HG02623 (cell line): ENCODE measurements at regions not wholly inside any gene's neighbourhood (a gene's known extent, or its start where the extent isn't known, plus 50 kb on each side); places are given as distances from the start of the nearest gene placed in this dataset.

Source experiments
- ATAC-seq: cut with Tn5 transposase; IDR thresholded peaks from one replicate; pipeline ENCODE4 v1.9.1; 2021; ENCODE audit warnings: moderate library complexity; ENCODE audit not compliant: unreplicated experiment

GRCh38 chr14:51540364-51540763 lies 111.3 kb upstream of the FRMD6 start:
- no peak for ATAC-seq

DNA sequence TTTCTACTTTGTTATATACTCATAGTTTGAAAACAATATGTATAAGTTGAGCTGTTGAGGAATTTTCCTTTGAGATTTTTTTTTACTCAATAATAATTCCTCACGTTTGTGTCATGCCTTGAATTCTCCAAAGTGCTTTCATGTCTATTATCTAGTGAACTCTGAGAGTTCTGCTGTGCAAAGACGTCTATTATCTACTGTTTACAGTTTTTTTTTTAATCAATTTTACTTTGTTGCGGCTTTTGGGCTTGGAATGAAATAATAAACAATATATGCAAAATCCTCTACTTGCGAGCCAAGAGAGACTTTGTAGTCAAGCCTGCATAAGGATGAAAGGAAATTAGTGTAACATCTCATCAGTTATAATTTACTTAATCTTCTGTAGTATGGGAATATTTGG lies 107.2 kb upstream of the FRMD6 start:
- no peak for ATAC-seq

DNA sequence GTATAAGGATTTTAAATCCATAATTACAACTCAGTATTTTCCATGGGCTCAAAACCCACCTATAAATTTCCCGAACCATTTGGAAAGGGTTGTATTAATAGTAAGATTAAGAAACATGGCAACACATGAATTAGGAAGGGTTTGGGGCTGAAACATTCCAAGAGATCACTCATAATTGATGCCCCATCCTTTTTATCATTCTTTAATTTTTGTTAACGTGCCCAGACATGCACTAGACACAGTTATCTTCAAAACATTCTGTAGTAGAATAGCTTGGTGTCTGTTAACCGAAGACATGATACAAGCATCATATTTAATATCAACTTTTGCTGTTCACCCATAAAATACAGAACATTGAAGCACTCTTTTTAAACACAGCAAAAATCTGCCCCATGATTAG lies 106.8 kb upstream of the FRMD6 start:
- no peak for ATAC-seq

DNA sequence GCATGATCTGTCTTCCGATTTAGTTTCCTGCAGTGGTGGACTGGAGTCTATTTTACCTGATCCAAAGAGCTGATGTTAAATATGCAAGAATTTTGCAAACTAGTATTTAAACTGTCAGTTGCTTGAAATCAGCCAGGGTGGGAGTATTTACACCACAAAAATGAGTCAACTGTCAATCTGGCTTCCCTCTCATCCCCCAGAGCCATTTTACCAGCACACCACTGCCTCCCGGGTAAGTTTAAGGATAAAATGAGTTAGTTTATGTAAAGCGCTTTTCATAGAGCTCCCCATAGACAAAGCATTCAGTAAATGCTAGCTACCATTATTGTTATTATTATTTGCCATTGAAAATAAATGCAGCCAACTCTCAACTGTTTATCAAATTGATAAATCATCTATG lies 106.3 kb upstream of the FRMD6 start:
- no peak for ATAC-seq

DNA sequence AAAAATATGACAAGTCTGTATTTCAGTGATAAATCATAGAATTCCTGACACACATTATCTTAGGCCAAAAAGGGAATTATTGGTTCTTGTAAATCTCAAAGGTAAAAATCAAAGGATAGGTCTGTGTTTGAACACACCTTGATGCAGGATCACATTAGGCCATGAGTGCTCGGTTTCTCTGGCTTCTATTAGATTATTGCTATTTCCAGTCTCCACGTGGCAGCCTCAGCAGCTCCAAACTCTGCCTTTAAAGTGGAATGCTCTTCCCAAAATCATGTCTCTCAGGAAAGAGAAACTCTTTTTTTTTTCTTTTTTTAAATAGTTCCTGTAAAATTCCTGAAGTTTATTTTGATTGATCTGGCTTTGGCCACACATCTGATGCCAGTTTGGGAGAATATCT lies 105.6 kb upstream of the FRMD6 start:
- no peak for ATAC-seq

DNA sequence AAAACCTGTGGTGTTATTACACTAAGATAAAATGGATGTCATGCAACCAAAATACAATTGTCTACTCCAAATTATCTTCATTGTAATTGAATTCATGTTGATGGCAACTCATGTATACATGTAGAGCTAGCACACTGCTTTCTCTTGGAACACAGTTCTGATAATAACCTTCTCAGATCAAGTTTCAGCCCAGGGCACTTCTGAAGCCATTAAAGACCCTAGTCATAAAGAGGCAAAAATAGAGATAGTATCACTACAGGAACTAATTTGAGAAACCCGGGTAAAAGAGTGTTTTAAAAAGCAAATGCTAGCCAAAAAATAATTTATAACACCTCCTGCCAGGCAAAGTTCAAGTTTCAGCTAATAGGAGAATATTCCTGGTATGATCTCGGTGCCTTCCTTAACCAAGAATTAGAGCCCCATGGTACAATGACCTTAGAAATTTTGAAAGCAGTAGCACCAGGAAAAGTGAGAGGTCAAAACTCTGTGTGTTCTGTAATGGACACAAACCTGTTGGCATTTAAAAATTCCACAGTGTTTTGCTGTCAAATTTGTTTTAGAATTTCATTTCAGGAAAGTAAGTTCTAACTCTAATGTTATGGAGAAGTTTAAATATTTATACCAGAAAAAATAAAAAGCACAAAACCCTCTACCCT lies 105.0 kb upstream of the FRMD6 start:
- no peak for ATAC-seq

- no peak for ATAC-seq
Measured at GRCh38 chr14:51547260-51547659, 104.5 kb upstream of the FRMD6 start.

DNA sequence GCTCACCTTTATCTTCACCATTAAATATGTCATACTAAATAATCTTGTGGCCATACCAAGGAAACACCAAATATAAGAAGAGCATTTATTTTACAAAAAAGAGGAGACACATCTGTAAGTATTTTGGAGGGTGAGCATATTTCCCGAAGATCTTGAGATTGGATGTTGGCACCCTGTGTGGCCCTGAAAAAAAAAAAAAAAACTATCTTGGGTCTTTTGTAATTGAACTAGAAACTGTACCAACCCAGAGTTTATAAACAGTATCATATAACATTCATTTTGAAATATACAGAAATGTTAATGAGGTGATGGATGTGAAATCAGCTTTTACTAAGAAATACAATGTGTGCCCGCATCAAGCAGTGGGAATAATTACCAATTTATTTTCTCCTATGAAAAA lies 104.0 kb upstream of the FRMD6 start:
- ATAC-seq = no peak

GRCh38 chr14:51548187-51548586 lies 103.5 kb upstream of the FRMD6 start:
- ATAC-seq = no peak

DNA sequence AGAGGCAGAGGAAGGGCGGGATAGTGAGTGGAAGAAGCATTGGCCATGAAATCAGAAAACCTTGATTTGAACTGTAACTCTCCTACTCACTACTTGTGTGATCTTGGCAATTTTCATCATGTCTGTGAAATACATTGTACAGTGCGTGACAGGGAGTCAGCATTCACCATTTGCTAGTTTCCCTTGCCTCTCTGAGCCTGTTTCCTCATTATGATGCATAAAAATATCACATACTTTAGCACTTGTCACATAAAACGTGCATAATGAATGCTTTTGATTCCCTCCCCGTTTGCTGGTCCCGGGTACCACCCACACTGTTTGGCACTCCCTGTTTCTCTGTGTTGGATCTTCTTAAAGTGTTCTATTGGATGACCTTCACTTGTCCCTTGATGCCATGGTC lies 101.1 kb upstream of the FRMD6 start:
- no peak for ATAC-seq

GRCh38 chr14:51552275-51552674 lies 99.4 kb upstream of the FRMD6 start:
- ATAC-seq = no peak

DNA sequence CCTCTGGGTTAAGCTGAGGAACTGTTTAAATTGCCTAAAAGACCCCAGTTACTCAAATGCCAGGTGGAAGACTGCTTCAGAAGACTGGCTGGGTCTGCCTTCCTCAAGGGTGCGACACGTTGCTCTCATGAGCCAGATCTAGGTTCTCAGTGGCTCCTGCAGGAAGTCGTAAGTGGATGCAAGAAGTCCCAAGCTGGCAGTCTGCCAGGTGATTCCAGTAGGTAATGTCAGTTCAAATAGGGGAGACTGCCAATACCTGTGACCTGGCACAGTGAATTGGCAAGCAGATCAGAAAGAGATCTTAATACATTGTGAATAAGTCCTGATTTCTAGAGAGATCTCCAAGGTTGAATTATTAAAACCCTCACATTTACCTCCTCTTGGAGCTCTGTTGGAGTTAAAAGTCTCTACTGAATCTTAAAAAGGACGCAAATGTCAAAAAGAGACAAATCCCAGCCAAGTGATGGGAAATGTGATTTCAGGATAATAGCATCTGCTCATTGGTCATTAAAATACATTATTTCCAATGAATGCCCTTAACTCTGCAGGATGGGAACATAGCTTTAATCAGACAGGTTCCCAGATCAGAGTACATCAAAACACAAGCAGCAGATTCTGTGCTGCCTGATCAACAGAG lies 98.8 kb upstream of the FRMD6 start:
- no peak for ATAC-seq

GRCh38 chr14:51554339-51554920 lies 97.3 kb upstream of the FRMD6 start:
- no peak for ATAC-seq

GRCh38 chr14:51554953-51555352 lies 96.8 kb upstream of the FRMD6 start:
- no peak for ATAC-seq

DNA sequence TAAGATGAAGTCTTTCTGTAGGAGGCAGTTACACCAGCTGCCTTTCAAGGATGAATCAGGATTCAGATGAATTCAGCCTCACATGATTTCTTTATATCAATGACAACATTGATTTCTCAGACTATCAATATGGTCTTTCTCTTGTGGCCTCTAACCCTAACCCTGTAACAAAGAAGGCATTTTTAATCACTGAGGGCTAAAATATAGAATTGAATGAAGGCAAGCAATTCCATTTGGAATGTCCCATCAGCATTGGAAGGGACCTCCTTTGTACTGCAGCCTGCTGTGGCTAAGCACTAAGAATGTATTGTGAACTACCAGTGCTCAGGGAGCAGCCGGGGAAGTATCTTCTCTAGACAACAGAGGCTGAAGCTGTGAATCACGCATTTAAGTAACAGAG lies 90.6 kb upstream of the FRMD6 start:
- no peak for ATAC-seq

DNA sequence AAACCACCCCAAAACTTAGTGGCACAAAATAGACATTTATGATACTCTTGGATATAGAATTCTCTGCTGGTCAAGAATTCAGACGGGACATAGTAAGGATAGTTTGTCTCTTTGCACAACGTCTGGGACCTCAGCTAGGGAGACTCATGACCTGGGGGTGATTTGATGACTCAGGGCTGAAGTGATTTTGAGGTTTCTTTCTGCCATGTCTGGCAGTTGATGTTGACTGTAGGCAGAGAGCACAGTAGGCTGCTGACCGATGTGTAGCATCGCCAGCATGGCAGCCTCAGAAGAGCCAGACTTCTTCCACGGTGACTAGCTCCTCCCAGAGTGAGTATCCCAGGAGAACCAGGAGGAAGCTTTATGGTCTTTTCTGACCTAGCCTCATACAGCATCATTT lies 88.9 kb upstream of the FRMD6 start:
- no peak for ATAC-seq

GRCh38 chr14:51563560-51563959 lies 88.2 kb upstream of the FRMD6 start:
- no peak for ATAC-seq

DNA sequence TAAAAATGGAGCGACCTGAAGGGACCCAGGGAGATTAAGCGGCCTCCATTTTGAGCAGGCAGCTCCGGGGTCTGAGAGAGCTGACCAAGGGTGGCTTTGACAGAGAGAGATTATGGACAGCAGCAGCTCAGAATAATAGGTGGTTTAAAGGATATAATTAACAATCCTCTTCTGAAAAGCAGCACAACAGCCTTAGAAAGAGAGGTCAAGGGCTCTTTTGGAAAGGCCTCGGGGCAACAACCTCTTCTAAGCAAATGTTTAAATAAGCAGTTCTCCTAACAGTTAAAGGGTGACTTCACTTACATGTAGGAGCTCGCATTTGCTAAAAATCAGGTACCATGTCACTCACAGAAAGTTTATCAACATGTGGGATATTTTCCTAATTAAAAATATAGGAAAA lies 87.2 kb upstream of the FRMD6 start:
- no peak for ATAC-seq

GRCh38 chr14:51564986-51565604 lies 86.6 kb upstream of the FRMD6 start:
- ATAC-seq = no peak

DNA sequence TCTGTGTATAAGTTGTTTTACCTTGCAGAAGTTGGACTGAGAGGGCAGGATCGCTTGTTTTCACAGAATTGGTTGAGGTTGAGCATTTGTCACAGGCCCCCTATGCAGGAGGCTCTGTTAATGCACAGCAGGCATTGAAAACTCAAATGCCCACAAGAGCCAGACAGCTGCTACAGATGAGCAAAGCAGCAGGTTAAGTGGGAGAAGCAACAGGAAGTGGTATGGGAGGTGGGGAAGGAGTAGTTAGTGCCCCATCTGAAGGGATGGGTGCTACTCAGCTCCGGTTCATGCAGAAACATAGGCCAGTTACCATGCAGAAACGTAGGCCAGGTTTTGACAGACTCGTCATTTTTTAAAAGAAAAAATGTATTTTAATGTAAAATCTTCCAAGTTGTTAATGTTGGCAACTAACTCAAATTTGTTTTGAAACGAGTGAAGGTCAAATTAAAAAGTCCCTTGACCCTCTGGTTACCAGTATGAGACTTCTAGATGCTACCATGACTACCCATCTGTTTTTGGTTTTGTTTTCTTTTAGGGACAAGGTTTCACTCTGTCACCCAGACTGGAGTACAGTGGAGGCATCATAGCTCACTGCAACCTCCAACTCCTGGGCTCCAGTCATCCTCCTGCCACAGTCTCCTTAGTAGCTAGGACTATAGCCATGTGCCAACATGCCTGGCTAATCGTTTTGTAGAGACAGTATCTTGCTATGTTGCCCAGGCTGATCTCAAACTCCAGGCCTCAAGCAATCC lies 84.7 kb upstream of the FRMD6 start:
- ATAC-seq = no peak

DNA sequence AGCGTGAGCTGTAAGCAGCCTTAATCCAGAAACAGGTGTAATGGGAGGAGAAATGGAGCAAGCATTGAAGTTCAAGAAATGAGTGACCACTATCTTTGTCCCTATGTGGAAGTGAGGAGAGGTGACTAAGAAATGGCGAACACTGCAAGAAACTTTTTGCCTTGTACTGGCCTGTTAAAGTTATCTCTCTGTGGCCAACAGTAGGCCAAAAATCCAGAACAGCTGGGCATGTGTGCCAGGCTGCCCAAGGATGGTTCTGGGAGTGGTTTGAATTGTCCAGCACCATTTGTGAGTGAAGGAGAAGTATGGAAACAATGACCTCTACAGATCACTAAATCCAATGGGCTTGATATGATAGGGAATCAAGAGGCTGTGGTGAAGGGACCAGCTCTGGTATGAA lies 83.3 kb upstream of the FRMD6 start:
- no peak for ATAC-seq

GRCh38 chr14:51573607-51574006 lies 78.1 kb upstream of the FRMD6 start:
- ATAC-seq = no peak
